H1 (cell line): ENCODE measurements at regions not wholly inside any gene's neighbourhood (a gene's known extent, or its start where the extent isn't known, plus 50 kb on each side); places are given as distances from the start of the nearest gene placed in this dataset.

Experiments used
- CTCF ChIA-PET: fragments of 300-600 bp; sonication (Branson Sonifier 250); formaldehyde crosslinking; loops from one replicate; lab custom pipeline; 2021; ENCODE audit not compliant: partially characterized antibody; lab: Charles Lee
- POLR2A ChIA-PET: fragments of 300-600 bp; sonication (Branson Sonifier 250); formaldehyde crosslinking; loops from one replicate; lab custom pipeline; 2021; ENCODE audit warnings: inconsistent platforms; ENCODE audit not compliant: partially characterized antibody; lab: Charles Lee
- DNase-seq, 2 experiments: peaks; one replicate each; pipeline versions ENCODE4 v3.0.0 to v3.0.0-alpha.2; 2010 to 2022; ENCODE audit warnings: low spot score in 2 of 2, low read depth in 1 of 2, mixed read lengths in 1 of 2
- FAIRE-seq: peaks from 2 replicates; lab custom pipeline; 2011; peaks lifted over from hg19 to GRCh38; lab: Jason Lieb, UNC
- H2AFZ ChIP-seq: 2 replicates; pipeline ENCODE4 v1.8.1; 2012; ENCODE audit warnings: low read length, inconsistent platforms
- H2AK5ac ChIP-seq: 2 replicates; pipeline ENCODE4 v1.6.1; 2013; ENCODE audit warnings: low read depth, low read length
- H2BK120ac ChIP-seq: replicated peaks from 2 replicates; pipeline ENCODE3; 2013; ENCODE audit warnings: low read depth, low read length, inconsistent platforms
- H2BK12ac ChIP-seq: 2 replicates; pipeline ENCODE4 v1.6.1; 2013; ENCODE audit warnings: low read depth, low read length
- H2BK15ac ChIP-seq: 2 replicates; pipeline ENCODE4 v1.6.1; 2013; ENCODE audit warnings: low read length
- H2BK20ac ChIP-seq: 2 replicates; pipeline ENCODE4 v1.6.1; 2013; ENCODE audit warnings: low read length
- H2BK5ac ChIP-seq: 2 replicates; pipeline ENCODE4 v1.6.1; 2013; ENCODE audit warnings: low read depth, low read length
- H3K14ac ChIP-seq: 2 replicates; pipeline ENCODE4 v1.6.1; 2013; ENCODE audit warnings: inconsistent platforms; ENCODE audit not compliant: insufficient read length
- H3K18ac ChIP-seq: 2 replicates; pipeline ENCODE4 v1.6.1; 2013; ENCODE audit warnings: low read length; ENCODE audit errors: extremely low read depth
- H3K23ac ChIP-seq: 2 replicates; pipeline ENCODE4 v1.6.1; 2013; ENCODE audit warnings: inconsistent platforms; ENCODE audit not compliant: insufficient read length
- H3K23me2 ChIP-seq: 2 replicates; pipeline ENCODE4 v1.6.1; 2013; ENCODE audit warnings: low read depth, low read length
- H3K27ac ChIP-seq: 2 replicates; pipeline ENCODE4 v1.6.1; 2011; ENCODE audit warnings: low read depth, low read length, inconsistent platforms
- H3K27me3 ChIP-seq, 4 experiments: replicated peaks in 1 of 4; 1 replicate in 1 of 4; 2 replicates in 3 of 4; pipeline versions ENCODE4 v1.6.1 to v1.8.1; 2011 to 2013; ENCODE audit warnings: low read length in 3 of 4, mild to moderate bottlenecking in 3 of 4, inconsistent platforms in 2 of 4, mixed read lengths in 2 of 4, moderate library complexity in 1 of 4; ENCODE audit not compliant: control insufficient read depth in 3 of 4, insufficient read depth in 3 of 4; ENCODE audit errors: extremely low read depth in 1 of 4
- H3K36me3 ChIP-seq, 4 experiments: 2 replicates each; pipeline versions ENCODE4 v1.6.1 to v1.8.1; 2011 to 2013; ENCODE audit warnings: mild to moderate bottlenecking in 4 of 4, low read length in 3 of 4, moderate library complexity in 2 of 4, control low read depth in 1 of 4, inconsistent platforms in 1 of 4; ENCODE audit not compliant: insufficient read depth in 4 of 4, control insufficient read depth in 2 of 4
- H3K4ac ChIP-seq: replicated peaks from 2 replicates; pipeline ENCODE3; 2013; ENCODE audit warnings: low read length, low read depth, mixed read lengths, inconsistent platforms; ENCODE audit not compliant: insufficient read length
- H3K4me1 ChIP-seq, 4 experiments: replicated peaks in 1 of 4; 1 replicate in 1 of 4; 2 replicates in 3 of 4; pipeline versions ENCODE4 v1.6.1 to v1.8.1; 2011 to 2013; ENCODE audit warnings: low read length in 3 of 4, inconsistent platforms in 2 of 4, mixed read lengths in 1 of 4; ENCODE audit not compliant: insufficient read depth in 4 of 4, control insufficient read depth in 3 of 4
- H3K4me2 ChIP-seq, 2 experiments: 2 replicates each; pipeline versions ENCODE4 v1.6.1 to v1.8.1; 2011 to 2013; ENCODE audit warnings: low read depth in 2 of 2, low read length in 2 of 2, control low read depth in 1 of 2, inconsistent platforms in 1 of 2, mild to moderate bottlenecking in 1 of 2; ENCODE audit not compliant: insufficient read depth in 1 of 2
- H3K4me3 ChIP-seq, 4 experiments: fragments of 200-600, 300-600 bp in 1 of 4; sonication (generic), shearing (Covaris generic), sonication (Bioruptor Twin) in 1 of 4; 2 replicates each; pipeline versions ENCODE4 v1.5.1 to v1.8.1; 2011 to 2016; ENCODE audit warnings: low read length in 4 of 4, low read depth in 3 of 4, control low read depth in 2 of 4, inconsistent platforms in 2 of 4, mild to moderate bottlenecking in 2 of 4, mixed read lengths in 1 of 4, moderate library complexity in 1 of 4; ENCODE audit not compliant: insufficient read depth in 2 of 4; ENCODE audit errors: extremely low read depth in 1 of 4
- H3K56ac ChIP-seq: replicated peaks from 2 replicates; pipeline ENCODE3; 2013; ENCODE audit warnings: low read depth, mild to moderate bottlenecking, mixed read lengths, low read length, inconsistent platforms; ENCODE audit not compliant: insufficient read length
- H3K79me1 ChIP-seq: 2 replicates; pipeline ENCODE4 v1.6.1; 2013; ENCODE audit warnings: low read depth, low read length, control low read depth
- H3K79me2 ChIP-seq, 2 experiments: 2 replicates each; pipeline versions ENCODE4 v1.6.1 to v1.8.1; 2012 to 2013; ENCODE audit warnings: low read length in 2 of 2, mild to moderate bottlenecking in 2 of 2, inconsistent platforms in 1 of 2; ENCODE audit not compliant: insufficient read depth in 2 of 2, control insufficient read depth in 1 of 2
- H3K9ac ChIP-seq, 4 experiments: replicated peaks in 1 of 4; 1 replicate in 1 of 4; 2 replicates in 3 of 4; pipeline versions ENCODE4 v1.6.1 to v1.8.1; 2011 to 2013; ENCODE audit warnings: low read depth in 3 of 4, low read length in 3 of 4, control low read depth in 2 of 4, mild to moderate bottlenecking in 2 of 4, moderate library complexity in 2 of 4, inconsistent platforms in 1 of 4; ENCODE audit errors: extremely low read depth in 1 of 4
- H3K9me3 ChIP-seq, 2 experiments: 2 replicates each; pipeline versions ENCODE4 v1.6.1 to v1.8.1; 2012 to 2013; ENCODE audit warnings: mild to moderate bottlenecking in 2 of 2, moderate library complexity in 2 of 2, control low read depth in 1 of 2, inconsistent platforms in 1 of 2, low read depth in 1 of 2, low read length in 1 of 2, mixed read lengths in 1 of 2; ENCODE audit not compliant: insufficient read depth in 2 of 2
- H4K20me1 ChIP-seq, 2 experiments: replicated peaks in 1 of 2; 2 replicates each; pipeline versions ENCODE3 to v1.8.1; 2011 to 2013; ENCODE audit warnings: inconsistent platforms in 2 of 2, low read length in 2 of 2, mild to moderate bottlenecking in 1 of 2; ENCODE audit not compliant: insufficient read depth in 2 of 2, control insufficient read depth in 1 of 2
- H4K5ac ChIP-seq: 2 replicates; pipeline ENCODE4 v1.6.1; 2013; ENCODE audit warnings: low read length, low read depth, mixed read lengths, inconsistent platforms; ENCODE audit not compliant: insufficient read length
- H4K8ac ChIP-seq: 2 replicates; pipeline ENCODE4 v1.8.0; 2013; ENCODE audit warnings: mild to moderate bottlenecking, moderate library complexity, low read length, inconsistent platforms; ENCODE audit not compliant: insufficient read depth; ENCODE audit errors: extremely low read depth
- H4K91ac ChIP-seq: replicated peaks from 2 replicates; pipeline ENCODE3; 2013; ENCODE audit warnings: low read length, mixed read lengths, inconsistent platforms; ENCODE audit not compliant: insufficient read length
- CTCF ChIP-seq, 3 experiments: IDR thresholded peaks; 1 replicate in 2 of 3; 2 replicates in 1 of 3; pipeline versions ENCODE4 v1.5.1 to v1.6.1; 2011; ENCODE audit warnings: low read length in 3 of 3, mild to moderate bottlenecking in 3 of 3, inconsistent platforms in 2 of 3, low read depth in 1 of 3, moderate library complexity in 1 of 3; ENCODE audit not compliant: insufficient read depth in 1 of 3; ENCODE audit errors: control extremely low read depth in 1 of 3
- RAD21 ChIP-seq, 2 experiments: IDR thresholded peaks in 1 of 2; conservative IDR thresholded peaks in 1 of 2; 2 replicates each; pipeline ENCODE4 v1.6.1; 2011; ENCODE audit warnings: low read depth in 2 of 2, low read length in 2 of 2, improper control_type of control experiment in 1 of 2, inconsistent platforms in 1 of 2, mild to moderate bottlenecking in 1 of 2, moderate library complexity in 1 of 2
- SIRT6 ChIP-seq: IDR thresholded peaks from one replicate; pipeline ENCODE4 v1.7.1; 2012; ENCODE audit warnings: low read length, inconsistent platforms
- WGBS, 2 experiments: shearing (Covaris generic) in 1 of 2; methylation state at CpG; one replicate each; pipeline versions ENCODE4 v1.1.6 to v1.1.7; 2013 to 2015; ENCODE audit warnings: low lambda C conversion rate in 2 of 2, mixed read lengths in 2 of 2, inconsistent platforms in 1 of 2, low coverage in 1 of 2, missing lambda C conversion rate in 1 of 2; ENCODE audit not compliant: insufficient replicate concordance in 2 of 2, insufficient coverage in 1 of 2, insufficient read length in 1 of 2; ENCODE audit errors: extremely low coverage in 1 of 2, missing lambda C conversion rate in 1 of 2; 5-methylcytosine and 5-hydroxymethylcytosine counted together

GRCh38 chr3:166837535-166837934 lies 542.6 kb downstream of the ZBBX start:
- Histone ChIP-seq H3K79me2 (no peaks in the 10 kb centered on the region), H3K18ac (no peak overlapping the region), H3K4me2 (no peak overlapping the region), H4K91ac (no peak overlapping the region), H2BK5ac (no peak overlapping the region), H3K27ac (no peak overlapping the region), H3K56ac (no peak overlapping the region), H2AK5ac (no peak overlapping the region), H3K4me1 (no peaks in the 10 kb centered on the region), H3K4ac (no peak overlapping the region), H2BK12ac (no peak overlapping the region), H2BK15ac (no peak overlapping the region), H3K9me3 (peaks cover 0 to 3% of the 10 kb centered on the region in 2 experiments; a peak in 2 of 4 replicates), H4K8ac (no peak overlapping the region), H3K23me2 (no peaks in the 10 kb centered on the region), H2AFZ (no peak overlapping the region), H3K4me3 (no peak overlapping the region), H2BK120ac (no peak overlapping the region), H3K23ac (no peak overlapping the region), H2BK20ac (no peak overlapping the region), H3K36me3 (no peaks in the 10 kb centered on the region), H4K20me1 (no peaks in the 10 kb centered on the region), H4K5ac (no peak overlapping the region), H3K9ac (no peak overlapping the region), H3K14ac (no peak overlapping the region), H3K27me3 (no peaks in the 10 kb centered on the region), H3K79me1 (no peaks in the 10 kb centered on the region)
- WGBS, 2 experiments: 77% methylated on average over 4 of the region's 4 CpGs; no CpG with 5 or more reads in 1 of the 2 experiments
- peak in 1 of 2 experiments; percentile 10 for DNase-seq
- peak; percentile 7 for FAIRE-seq
- POLR2A ChIA-PET: no interaction called here
- CTCF ChIA-PET: interaction anchor here (0.6 to 4.0 kb wide), 36 partner anchors 11 to 1422 kb away, joined by 3 to 31 read pairs (median 4); no protein-coding TSS in a partner anchor
- TF ChIP-seq SIRT6 (no peak), CTCF (IDR thresholded peaks at IDR 0.05; ENCODE audit: control extremely low read depth in 1 of 3, insufficient read depth in 1 of 3, low read depth in 1 of 3, low read length in 3 of 3) (peak in 2 of 3 experiments; percentile 36 to 72; a peak in 2 of 4 replicates), RAD21 (IDR thresholded peaks at IDR 0.05 in 1 of 2, conservative IDR thresholded peaks at IDR 0.05 in 1 of 2; ENCODE audit: low read depth in 2 of 2, low read length in 2 of 2) (peak; percentile 57 to 59)
